Heart left ventricle (tissue), 16 donors: ENCODE measurements at regions not wholly inside any gene's neighbourhood (a gene's known extent, or its start where the extent isn't known, plus 50 kb on each side); places are given as distances from the start of the nearest gene placed in this dataset.
"Not testable (repeated sequence)": the region's sequence is repeated elsewhere in the genome, so short reads cannot be mapped to it uniquely, and the experiment has no call there.

Experiments
- ATAC-seq, 4 donors: fragments of 200-7000 bp; cut with Tn5 transposase; one replicate each; pipeline ENCODE4 v1.9.1; 2020 to 2022; ENCODE audit warnings: moderate library complexity in 4 of 4, mild to moderate bottlenecking in 3 of 4, moderate number of reproducible peaks in 1 of 4
- DNase-seq, 5 donors: peaks; one replicate each; pipeline ENCODE4 v3.0.0-alpha.2; 2020
- H3K27ac ChIP-seq, 12 donors: fragments of 200-600 bp; sonication (generic) in 4 of 12; one replicate each; pipeline versions ENCODE4 v1.5.0 to v1.8.0; 2016 to 2022; ENCODE audit warnings: mild to moderate bottlenecking in 2 of 12
- H3K27me3 ChIP-seq, 9 donors: fragments of 200-600 bp; sonication (generic) in 2 of 9; one replicate each; pipeline versions ENCODE4 v1.5.1 to v1.8.0; 2016 to 2022; ENCODE audit warnings: mild to moderate bottlenecking in 3 of 9
- H3K36me3 ChIP-seq, 9 donors: fragments of 200-600 bp; sonication (generic) in 2 of 9; one replicate each; pipeline versions ENCODE4 v1.5.0 to v1.8.0; 2018 to 2022; ENCODE audit warnings: mild to moderate bottlenecking in 2 of 9
- H3K4me1 ChIP-seq, 12 donors: fragments of 200-600 bp; sonication (generic) in 4 of 12; one replicate each; pipeline versions ENCODE4 v1.5.0 to v1.8.0; 2016 to 2022; ENCODE audit warnings: mild to moderate bottlenecking in 3 of 12
- H3K4me3 ChIP-seq, 12 donors: fragments of 200-600 bp; sonication (generic) in 4 of 12; one replicate each; pipeline versions ENCODE4 v1.5.0 to v1.8.0; 2017 to 2022; ENCODE audit warnings: mild to moderate bottlenecking in 9 of 12, moderate library complexity in 4 of 12
- H3K9me3 ChIP-seq, 12 donors: fragments of 200-600 bp; sonication (generic) in 4 of 12; one replicate each; pipeline versions ENCODE4 v1.5.0 to v1.8.0; 2016 to 2022; ENCODE audit warnings: mild to moderate bottlenecking in 1 of 12
- POLR2A ChIP-seq, 2 donors: fragments of 450-650 bp; IDR thresholded peaks; one replicate each; pipeline ENCODE4 v1.6.1; 2017; ENCODE audit warnings: antibody characterized with exemption in 2 of 2, mild to moderate bottlenecking in 2 of 2, moderate library complexity in 2 of 2
- WGBS, 4 donors: extraction: QIAGEN DNeasy Blood & Tissue Kit in 2 of 4; methylation state at CpG; one replicate each; pipeline versions ENCODE4 v1.1.5 to v1.1.7; 2013 to 2018; 5-methylcytosine and 5-hydroxymethylcytosine counted together
- intact Hi-C, 10 donors: fragments of 100-400 bp; cut with DNase I; formaldehyde crosslinking; loops; one replicate each; pipeline versions ENCODE4 v1.11.1 to v1.14.2; 2022
- TF ChIP-seq, protein P1 (sequence below), 12 donors: fragments of 200-600 bp; sonication (generic) in 4 of 12; IDR thresholded peaks; one replicate each; pipeline versions ENCODE4 v1.5.0 to v1.8.0; 2018 to 2022; ENCODE audit warnings: antibody characterized with exemption in 12 of 12, mild to moderate bottlenecking in 5 of 12
- donor health status: ischemic (EF 13 %, LVEDD 7.1; RV severe dilation, severe dysfunction).
- donor health status: healthy with polysubstance abuse.
- donor health status: DM: no; HTN: yes; CAD: no.
- donor health status: DM: no; HTN: no; CAD: no.
- donor health status: ischemic (EF 25% LVEDD 6.9; RV normal size, moderate dysfunction).
- donor health status: ischemic (EF 25% LVEDD 5.7; RV mildly dilated, moderate dysfunction).
- donor health status: healthy.
- donor health status: DM: yes; HTN: yes; CAD: no.
- donor health status: ischemic (EF 35%, LVEDD 5.7; RV mildly dilated, moderate dysfunction).
- donor health status: nonischemic (EF 11% LVEDD 7.7; RV severe dilation, severe dysfunction).
- donor health status: DM: yes; HTN: yes; CAD: no.
- donor health status: PGD.
- donor health status: ischemic (EF 29% LVEDD 5.4; RV normal size, mild dysfunction).
- donor health status: nonischemic (EF 23%, LVEDD 6.1; RV moderate dilation, normal function).

DNA sequence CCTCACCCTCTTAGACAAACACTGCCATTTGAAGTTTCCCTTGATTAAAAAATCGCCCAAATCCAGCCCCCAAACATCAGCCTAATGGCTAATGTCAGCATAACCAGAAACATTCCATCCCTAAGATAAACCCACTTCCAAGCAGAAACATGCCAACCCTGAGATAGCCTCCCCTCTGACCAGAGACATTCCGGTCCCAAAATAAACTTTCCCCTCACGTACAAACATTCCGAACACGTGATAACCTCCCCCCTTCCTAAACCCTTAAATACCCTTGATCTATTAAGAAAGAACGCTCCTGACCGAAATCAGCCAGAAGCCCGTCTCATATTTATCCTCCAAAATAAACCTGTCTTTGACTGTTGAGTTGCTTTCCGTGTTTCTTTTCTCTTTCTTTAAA lies 237.2 kb downstream of the ASMT start:
- Histone ChIP-seq H3K4me1 (no peaks in the 10 kb centered on the region), H3K9me3 (peaks cover 0 to 12% (median 0%) of the 10 kb centered on the region in 12 donors), H3K27ac (peak overlapping the region in 2 of 12 donors; percentile 43 to 65), H3K4me3 (no peak overlapping the region), H3K36me3 (no peaks in the 10 kb centered on the region), H3K27me3 (no peaks in the 10 kb centered on the region)
- peak in 3 of 4 donors; percentile 51 to 73 (median 55) for ATAC-seq
- no peak for DNase-seq
- TF ChIP-seq, protein P1, sequence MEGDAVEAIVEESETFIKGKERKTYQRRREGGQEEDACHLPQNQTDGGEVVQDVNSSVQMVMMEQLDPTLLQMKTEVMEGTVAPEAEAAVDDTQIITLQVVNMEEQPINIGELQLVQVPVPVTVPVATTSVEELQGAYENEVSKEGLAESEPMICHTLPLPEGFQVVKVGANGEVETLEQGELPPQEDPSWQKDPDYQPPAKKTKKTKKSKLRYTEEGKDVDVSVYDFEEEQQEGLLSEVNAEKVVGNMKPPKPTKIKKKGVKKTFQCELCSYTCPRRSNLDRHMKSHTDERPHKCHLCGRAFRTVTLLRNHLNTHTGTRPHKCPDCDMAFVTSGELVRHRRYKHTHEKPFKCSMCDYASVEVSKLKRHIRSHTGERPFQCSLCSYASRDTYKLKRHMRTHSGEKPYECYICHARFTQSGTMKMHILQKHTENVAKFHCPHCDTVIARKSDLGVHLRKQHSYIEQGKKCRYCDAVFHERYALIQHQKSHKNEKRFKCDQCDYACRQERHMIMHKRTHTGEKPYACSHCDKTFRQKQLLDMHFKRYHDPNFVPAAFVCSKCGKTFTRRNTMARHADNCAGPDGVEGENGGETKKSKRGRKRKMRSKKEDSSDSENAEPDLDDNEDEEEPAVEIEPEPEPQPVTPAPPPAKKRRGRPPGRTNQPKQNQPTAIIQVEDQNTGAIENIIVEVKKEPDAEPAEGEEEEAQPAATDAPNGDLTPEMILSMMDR (IDR thresholded peaks at IDR 0.05), result no peak
- no peak for TF ChIP-seq POLR2A (IDR thresholded peaks at IDR 0.05)
- intact Hi-C loops, result no loop called here
- 46 to 55% (median 50%) methylated on average over 9 of the region's 9 CpGs for WGBS, 4 donors

DNA sequence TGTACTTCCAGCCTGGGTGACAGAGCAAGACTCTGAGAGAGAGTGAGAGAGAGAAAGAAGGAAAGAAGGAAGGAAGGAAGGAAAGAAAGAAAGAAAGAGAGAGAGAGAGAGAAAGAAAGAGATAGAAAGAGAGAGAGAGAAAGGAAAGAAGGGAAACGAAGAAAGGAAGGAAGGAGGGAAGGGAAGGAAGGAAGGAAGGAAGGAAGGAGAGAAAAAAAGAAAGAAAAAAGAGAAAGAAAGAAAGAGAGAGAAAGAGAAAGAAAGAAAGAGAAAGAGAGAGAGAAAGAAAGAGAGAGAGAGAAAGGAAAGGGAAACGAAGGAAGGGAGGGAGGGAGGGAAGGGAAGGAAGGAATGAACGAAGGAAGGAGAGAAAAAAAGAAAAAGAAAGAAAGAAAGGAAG lies 238.6 kb downstream of the ASMT start:
- ATAC-seq, result no peak
- Histone ChIP-seq H3K9me3 (peaks cover 0 to 12% (median 0%) of the 10 kb centered on the region in 12 donors), H3K27me3 (no peaks in the 10 kb centered on the region), H3K36me3 (no peaks in the 10 kb centered on the region), H3K27ac (no peak overlapping the region), H3K4me3 (no peak overlapping the region), H3K4me1 (no peaks in the 10 kb centered on the region)
- intact Hi-C loops, result no loop called here
- no peak for DNase-seq
- 52 to 70% (median 63%) methylated on average over 3 of the region's 3 CpGs for WGBS, 4 donors
- TF ChIP-seq, protein P1 (IDR thresholded peaks at IDR 0.05), result no peak
- no peak for TF ChIP-seq POLR2A (IDR thresholded peaks at IDR 0.05)

DNA sequence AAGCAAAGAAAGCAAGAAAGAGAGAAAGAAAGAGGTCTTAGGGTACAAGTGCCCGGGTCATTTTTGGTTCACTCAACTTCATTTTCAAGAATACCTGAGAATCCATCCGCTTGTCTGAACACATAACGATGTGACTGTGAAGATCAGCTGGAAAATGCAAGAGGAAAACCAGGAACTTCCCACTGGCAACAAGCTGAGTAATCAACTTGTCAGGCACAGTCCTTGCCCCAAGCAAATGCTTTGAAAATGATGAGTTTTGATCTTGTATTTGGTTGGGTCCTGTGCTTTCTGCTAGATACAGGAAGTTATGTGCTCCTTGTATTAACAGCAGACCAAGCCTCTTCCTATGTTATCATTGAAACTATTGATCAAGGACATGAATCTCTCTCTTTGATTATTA lies 239.1 kb downstream of the ASMT start:
- TF ChIP-seq POLR2A (IDR thresholded peaks at IDR 0.05), result no peak
- TF ChIP-seq, protein P1 (IDR thresholded peaks at IDR 0.05), result no peak
- peaks cover 0 to 12% (median 0%) of the 10 kb centered on the region in 12 donors for H3K9me3 ChIP-seq
- intact Hi-C loops, result no loop called here
- WGBS, 4 donors, result 88 to 90% (median 88%) methylated on average over 3 of the region's 3 CpGs
- H3K27me3 ChIP-seq, result no peaks in the 10 kb centered on the region
- ATAC-seq (no peak), DNase-seq (no peak)
- no peaks in the 10 kb centered on the region for H3K36me3 ChIP-seq
- H3K27ac ChIP-seq, result no peak overlapping the region
- no peak overlapping the region for H3K4me3 ChIP-seq
- H3K4me1 ChIP-seq, result no peaks in the 10 kb centered on the region

DNA sequence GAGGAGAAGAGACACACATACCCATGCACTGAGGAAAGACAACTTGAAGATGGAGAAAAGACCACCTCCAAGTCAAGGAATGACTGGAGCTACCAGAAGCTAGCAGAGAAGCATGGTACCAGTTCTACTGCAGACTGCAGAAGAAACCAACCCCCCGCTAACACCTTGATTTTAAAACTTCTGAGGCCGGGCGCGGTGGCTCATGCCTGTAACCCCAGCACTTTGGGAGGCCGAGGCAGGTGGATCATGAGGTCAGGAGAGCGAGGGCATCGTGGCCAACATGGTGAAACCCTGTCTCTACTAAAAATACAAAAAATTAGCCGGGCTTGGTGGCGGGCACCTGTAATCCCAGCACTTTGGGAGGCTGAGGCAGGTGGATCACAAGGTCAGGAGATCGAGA lies 240.0 kb downstream of the ASMT start:
- H3K27me3 ChIP-seq, H3K36me3 ChIP-seq, H3K27ac ChIP-seq, H3K4me1 ChIP-seq, H3K4me3 ChIP-seq, intact Hi-C loops, ATAC-seq, DNase-seq: not testable (repeated sequence)
- WGBS, 4 donors, result 90 to 93% (median 92%) methylated on average over 10 of the region's 10 CpGs
- H3K9me3 ChIP-seq, result peaks cover 0 to 12% (median 0%) of the 10 kb centered on the region in 12 donors

DNA sequence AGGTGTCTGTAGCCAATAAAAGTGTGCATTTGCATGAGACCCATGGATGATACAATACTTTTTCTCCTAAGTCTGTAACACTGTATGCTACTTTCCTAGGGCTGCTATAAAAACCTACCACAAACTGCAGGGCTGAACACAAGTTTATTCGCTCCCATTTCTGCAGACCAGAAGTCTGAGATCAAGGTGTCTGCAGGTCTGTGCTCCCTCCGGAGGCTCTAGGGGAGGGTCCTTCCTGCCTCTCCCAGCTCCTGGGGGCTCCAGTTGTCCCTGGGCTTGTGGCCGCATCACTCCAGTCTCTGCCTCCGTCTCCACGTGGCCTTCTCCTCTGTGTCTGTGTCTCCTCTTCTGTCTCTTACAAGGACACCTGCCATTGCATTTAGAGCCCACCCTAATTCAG lies 244.4 kb downstream of the ASMT start:
- H3K36me3 ChIP-seq, intact Hi-C loops, H3K9me3 ChIP-seq, DNase-seq, H3K27ac ChIP-seq, ATAC-seq, H3K27me3 ChIP-seq, H3K4me1 ChIP-seq, H3K4me3 ChIP-seq: not testable (repeated sequence)
- 85 to 96% (median 89%) methylated on average over 5 of the region's 5 CpGs for WGBS, 4 donors
